ENCODE measurements at regions not wholly inside any gene's neighbourhood (a gene's known extent, or its start where the extent isn't known, plus 50 kb on each side); places are given as distances from the start of the nearest gene placed in this dataset.

DNA sequence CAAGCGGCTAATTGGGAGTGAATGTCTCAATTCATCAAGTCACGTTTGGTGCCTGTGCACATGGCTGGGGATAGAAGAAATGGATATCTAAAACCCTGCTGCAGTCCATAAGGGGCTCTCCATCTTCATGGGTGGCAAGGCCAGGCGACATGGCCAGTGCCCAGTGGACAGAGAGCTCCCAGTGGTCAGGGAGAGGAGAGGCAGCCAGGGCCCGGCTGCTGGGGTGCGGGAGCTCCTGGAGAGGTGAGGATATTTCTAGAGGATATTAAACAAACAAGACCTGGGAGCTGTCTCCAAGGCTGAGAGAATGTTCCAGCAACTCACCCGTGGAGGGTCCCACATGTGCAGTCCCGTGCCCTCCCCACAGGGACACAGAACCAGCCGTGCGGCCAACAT lies 368.8 kb upstream of the C1orf174 start:
- Histone ChIP-seq H3K9me3 (ENCODE audit: control insufficient read depth in 1 of 2, low read length in 2 of 2) (no peaks in the 10 kb centered on the region), H3K36me3 (ENCODE audit: control insufficient read depth in 1 of 2, insufficient read depth in 2 of 2, low read length in 2 of 2) (no peaks in the 10 kb centered on the region), H3K27ac (ENCODE audit: low read length) (no peak overlapping the region), H3K27me3 (ENCODE audit: low read depth, low read length) (no peaks in the 10 kb centered on the region), H3K4me3 (ENCODE audit: low read depth in 1 of 2, low read length in 2 of 2) (no peak overlapping the region), H3K4me1 (ENCODE audit: control insufficient read depth in 1 of 2, insufficient read depth in 2 of 2, low read length in 2 of 2) (no peaks in the 10 kb centered on the region)

- Histone ChIP-seq H3K9me3 (ENCODE audit: control insufficient read depth in 1 of 2, low read length in 2 of 2) (no peaks in the 10 kb centered on the region), H3K27ac (ENCODE audit: low read length) (no peak overlapping the region), H3K4me1 (ENCODE audit: control insufficient read depth in 1 of 2, insufficient read depth in 2 of 2, low read length in 2 of 2) (no peaks in the 10 kb centered on the region), H3K4me3 (ENCODE audit: low read depth in 1 of 2, low read length in 2 of 2) (no peak overlapping the region), H3K27me3 (ENCODE audit: low read depth, low read length) (no peaks in the 10 kb centered on the region), H3K36me3 (ENCODE audit: control insufficient read depth in 1 of 2, insufficient read depth in 2 of 2, low read length in 2 of 2) (no peaks in the 10 kb centered on the region)
These were observed 369.3 kb upstream of the C1orf174 start for GRCh38 chr1:4269330-4269729.

DNA sequence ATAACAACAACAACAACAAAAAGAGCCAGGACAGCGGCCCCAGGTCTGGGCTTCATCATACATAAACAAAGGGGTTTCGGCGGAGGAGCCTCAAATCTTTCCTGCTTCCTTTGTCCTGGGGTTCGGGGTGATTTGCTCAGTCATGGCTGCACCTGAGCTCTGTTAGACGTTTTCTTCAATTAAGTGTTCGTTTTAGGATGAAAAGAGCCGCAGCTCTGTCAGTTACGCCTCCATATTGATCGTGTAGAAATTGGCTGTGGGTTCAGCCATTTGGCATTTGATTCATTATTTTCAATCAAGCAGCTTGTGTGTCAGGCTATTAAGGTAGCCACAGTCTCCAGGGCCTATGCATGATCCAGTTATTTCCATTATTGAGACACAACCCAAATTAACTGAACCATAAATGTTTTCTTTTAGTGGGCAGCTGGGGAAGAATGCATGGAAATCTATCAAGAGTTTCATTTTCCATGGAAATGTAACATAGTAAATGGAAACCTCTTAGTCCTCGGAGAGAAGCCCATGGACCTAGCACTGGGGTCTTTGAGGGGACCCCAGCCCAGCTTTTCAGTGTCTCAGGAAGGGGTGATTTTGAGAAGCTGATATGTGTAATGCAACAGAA lies 370.0 kb upstream of the C1orf174 start:
- Histone ChIP-seq H3K27me3 (ENCODE audit: low read depth, low read length) (no peaks in the 10 kb centered on the region), H3K27ac (ENCODE audit: low read length) (no peak overlapping the region), H3K4me1 (ENCODE audit: control insufficient read depth in 1 of 2, insufficient read depth in 2 of 2, low read length in 2 of 2) (no peaks in the 10 kb centered on the region), H3K9me3 (ENCODE audit: control insufficient read depth in 1 of 2, low read length in 2 of 2) (peaks cover 0 to under 1% of the 10 kb centered on the region in 2 donors), H3K4me3 (ENCODE audit: low read depth in 1 of 2, low read length in 2 of 2) (no peak overlapping the region), H3K36me3 (ENCODE audit: control insufficient read depth in 1 of 2, insufficient read depth in 2 of 2, low read length in 2 of 2) (no peaks in the 10 kb centered on the region)

DNA sequence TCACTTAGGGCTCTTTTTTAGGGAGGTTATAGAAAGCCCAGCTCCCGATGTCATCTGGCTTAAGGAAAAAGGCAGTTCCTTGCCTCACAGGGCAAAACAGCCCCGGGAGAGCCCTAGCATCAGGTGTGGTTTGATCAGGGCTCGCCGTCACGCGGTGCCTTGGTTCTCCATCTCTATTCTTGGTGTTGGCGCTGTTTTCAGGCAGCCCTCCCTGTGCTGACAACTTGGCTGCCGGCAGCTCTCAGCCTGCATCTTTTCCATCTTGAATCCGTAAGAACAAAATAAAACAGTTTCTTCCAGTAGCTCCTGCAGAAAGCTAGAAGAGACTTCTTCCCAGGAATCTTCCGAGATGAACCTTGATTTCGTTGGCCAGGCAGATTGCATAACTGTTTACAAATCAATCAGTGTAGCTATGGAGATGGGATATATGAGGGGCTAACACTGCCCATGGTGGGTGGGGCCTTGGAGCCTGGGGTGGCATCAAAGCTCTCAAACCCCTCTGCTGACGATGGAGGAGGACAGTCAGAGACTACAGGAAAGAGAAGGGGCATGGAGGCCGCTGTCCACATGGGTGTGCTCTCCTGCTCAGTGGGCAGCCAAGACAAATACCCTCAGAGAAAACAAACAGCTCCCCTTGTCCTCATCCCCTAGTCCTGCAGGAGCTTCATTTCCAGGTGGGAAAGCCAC lies 370.7 kb upstream of the C1orf174 start:
- Histone ChIP-seq H3K27me3 (ENCODE audit: low read depth, low read length) (no peaks in the 10 kb centered on the region), H3K4me3 (ENCODE audit: low read depth in 1 of 2, low read length in 2 of 2) (no peak overlapping the region), H3K4me1 (ENCODE audit: control insufficient read depth in 1 of 2, insufficient read depth in 2 of 2, low read length in 2 of 2) (no peaks in the 10 kb centered on the region), H3K36me3 (ENCODE audit: control insufficient read depth in 1 of 2, insufficient read depth in 2 of 2, low read length in 2 of 2) (no peaks in the 10 kb centered on the region), H3K9me3 (ENCODE audit: control insufficient read depth in 1 of 2, low read length in 2 of 2) (peaks cover 4 to 6% of the 10 kb centered on the region in 2 donors), H3K27ac (ENCODE audit: low read length) (no peak overlapping the region)

DNA sequence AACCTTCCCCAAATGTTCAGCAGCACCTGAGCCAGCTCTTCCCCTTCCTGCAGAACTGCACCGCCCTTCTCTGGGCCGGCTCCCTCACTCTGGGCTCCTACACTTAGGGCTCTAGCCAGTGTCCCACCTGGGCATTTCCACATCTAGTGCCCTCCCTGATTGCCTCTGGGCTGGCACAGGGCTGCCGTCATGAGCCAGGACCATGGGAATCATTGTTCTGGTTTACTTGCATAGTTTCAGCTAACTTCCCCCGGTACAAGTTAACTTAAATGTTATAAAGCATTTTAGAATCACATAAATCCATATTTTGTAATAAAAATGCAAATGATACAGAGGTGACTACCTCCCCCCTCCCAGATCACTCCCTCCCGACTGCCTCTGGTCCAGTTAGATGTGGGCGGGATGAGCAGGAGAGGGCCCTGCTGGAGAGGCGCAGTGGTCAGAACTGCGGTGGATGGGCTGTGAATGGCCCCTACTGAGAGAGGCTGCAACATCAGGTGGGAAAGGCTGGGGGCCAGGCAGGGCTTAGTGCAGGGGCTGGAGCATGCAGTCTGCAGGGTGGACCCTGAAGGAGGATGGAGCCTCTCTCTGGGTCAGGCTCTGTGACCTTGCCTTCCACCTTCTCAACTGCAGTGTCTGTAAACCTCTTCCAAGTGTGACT lies 371.4 kb upstream of the C1orf174 start:
- peaks cover 6 to 9% of the 10 kb centered on the region in 2 donors for H3K9me3 ChIP-seq (ENCODE audit: control insufficient read depth in 1 of 2, low read length in 2 of 2)
- no peaks in the 10 kb centered on the region for H3K36me3 ChIP-seq (ENCODE audit: control insufficient read depth in 1 of 2, insufficient read depth in 2 of 2, low read length in 2 of 2)
- no peaks in the 10 kb centered on the region for H3K27me3 ChIP-seq (ENCODE audit: low read depth, low read length)
- no peak overlapping the region for H3K4me3 ChIP-seq (ENCODE audit: low read depth in 1 of 2, low read length in 2 of 2)
- H3K27ac ChIP-seq (ENCODE audit: low read length), result no peak overlapping the region
- H3K4me1 ChIP-seq (ENCODE audit: control insufficient read depth in 1 of 2, insufficient read depth in 2 of 2, low read length in 2 of 2), result no peaks in the 10 kb centered on the region

DNA sequence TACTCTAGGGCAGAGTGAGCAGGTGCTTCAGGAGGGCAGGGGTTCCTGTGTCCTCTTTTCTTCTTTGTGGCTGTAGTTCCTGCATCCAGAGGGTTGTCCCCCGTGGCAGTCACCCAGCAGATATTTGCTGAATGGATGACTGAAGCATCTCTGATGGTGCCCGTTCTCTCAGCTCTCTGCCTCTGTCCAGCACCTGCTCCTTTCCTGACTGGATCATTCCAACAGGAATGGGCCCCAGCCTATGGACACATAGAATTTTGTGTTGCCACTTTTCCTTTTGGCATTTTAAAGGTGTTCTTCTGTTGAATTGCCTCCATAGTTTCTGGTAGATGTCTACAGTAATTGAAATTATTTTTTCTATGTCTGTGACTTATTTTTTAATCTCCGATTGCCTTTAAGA lies 372.5 kb upstream of the C1orf174 start:
- no peak overlapping the region for H3K27ac ChIP-seq (ENCODE audit: low read length)
- no peaks in the 10 kb centered on the region for H3K36me3 ChIP-seq (ENCODE audit: control insufficient read depth in 1 of 2, insufficient read depth in 2 of 2, low read length in 2 of 2)
- H3K4me1 ChIP-seq (ENCODE audit: control insufficient read depth in 1 of 2, insufficient read depth in 2 of 2, low read length in 2 of 2), result no peaks in the 10 kb centered on the region
- H3K9me3 ChIP-seq (ENCODE audit: control insufficient read depth in 1 of 2, low read length in 2 of 2), result peaks cover 10 to 15% of the 10 kb centered on the region in 2 donors
- no peaks in the 10 kb centered on the region for H3K27me3 ChIP-seq (ENCODE audit: low read depth, low read length)
- no peak overlapping the region for H3K4me3 ChIP-seq (ENCODE audit: low read depth in 1 of 2, low read length in 2 of 2)

GRCh38 chr1:4273243-4273642 lies 373.2 kb upstream of the C1orf174 start:
- no peaks in the 10 kb centered on the region for H3K27me3 ChIP-seq (ENCODE audit: low read depth, low read length)
- no peak overlapping the region for H3K4me3 ChIP-seq (ENCODE audit: low read depth in 1 of 2, low read length in 2 of 2)
- H3K9me3 ChIP-seq (ENCODE audit: control insufficient read depth in 1 of 2, low read length in 2 of 2), result peaks cover 15 to 21% of the 10 kb centered on the region in 2 donors
- no peak overlapping the region for H3K27ac ChIP-seq (ENCODE audit: low read length)
- no peaks in the 10 kb centered on the region for H3K4me1 ChIP-seq (ENCODE audit: control insufficient read depth in 1 of 2, insufficient read depth in 2 of 2, low read length in 2 of 2)
- no peaks in the 10 kb centered on the region for H3K36me3 ChIP-seq (ENCODE audit: control insufficient read depth in 1 of 2, insufficient read depth in 2 of 2, low read length in 2 of 2)

DNA sequence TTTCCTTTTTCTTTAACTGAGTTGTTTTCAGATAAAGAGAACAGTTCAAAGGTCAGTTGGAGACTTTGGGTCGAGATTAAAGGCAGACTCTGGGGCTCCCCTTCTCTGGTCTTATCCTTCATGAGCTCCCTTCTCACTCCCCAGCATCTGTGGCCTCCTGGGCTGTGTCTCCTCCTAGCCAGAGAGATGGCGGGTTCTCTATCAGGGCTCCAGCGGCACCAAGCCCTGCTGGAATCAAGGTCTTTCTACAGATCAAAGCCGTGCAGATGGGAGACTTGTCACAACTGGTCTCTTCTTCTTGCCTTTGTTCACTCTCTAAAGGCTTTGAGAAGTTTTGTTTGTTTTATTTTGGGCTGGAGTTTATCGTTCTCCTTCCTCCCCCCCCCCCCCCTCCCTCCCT lies 373.7 kb upstream of the C1orf174 start:
- Histone ChIP-seq H3K27ac (ENCODE audit: low read length) (no peak overlapping the region), H3K36me3 (ENCODE audit: control insufficient read depth in 1 of 2, insufficient read depth in 2 of 2, low read length in 2 of 2) (no peaks in the 10 kb centered on the region)

DNA sequence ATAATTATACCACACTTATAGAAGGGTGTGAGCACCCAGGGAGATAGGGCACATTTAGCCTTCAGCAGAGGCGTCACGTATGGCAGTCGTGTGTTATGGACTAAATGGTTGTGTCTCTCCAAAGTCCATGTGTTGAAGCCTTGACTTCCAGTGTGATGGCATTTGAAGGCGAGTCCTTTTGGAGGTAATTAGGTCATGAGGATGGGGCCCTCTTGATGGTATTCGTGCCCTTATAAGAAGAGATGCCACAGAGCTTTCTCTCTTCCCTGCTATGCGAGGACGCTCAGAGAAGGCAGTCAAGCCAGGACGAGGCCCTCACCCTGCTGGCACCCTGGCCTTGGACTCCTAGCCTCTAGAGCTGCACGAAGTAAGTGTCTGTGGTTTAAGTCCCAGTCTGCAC lies 375.0 kb upstream of the C1orf174 start:
- no peaks in the 10 kb centered on the region for H3K36me3 ChIP-seq (ENCODE audit: control insufficient read depth in 1 of 2, insufficient read depth in 2 of 2, low read length in 2 of 2)
- no peak overlapping the region for H3K27ac ChIP-seq (ENCODE audit: low read length)
- H3K4me1 ChIP-seq (ENCODE audit: control insufficient read depth in 1 of 2, insufficient read depth in 2 of 2, low read length in 2 of 2), result no peaks in the 10 kb centered on the region
- H3K27me3 ChIP-seq (ENCODE audit: low read depth, low read length), result no peaks in the 10 kb centered on the region
- H3K9me3 ChIP-seq (ENCODE audit: control insufficient read depth in 1 of 2, low read length in 2 of 2), result peaks cover 15 to 21% of the 10 kb centered on the region in 2 donors
- H3K4me3 ChIP-seq (ENCODE audit: low read depth in 1 of 2, low read length in 2 of 2), result no peak overlapping the region

More for the DNA sequence above, 373.7 kb upstream of the C1orf174 start:
- H3K4me3 ChIP-seq (ENCODE audit: low read depth in 1 of 2, low read length in 2 of 2), result no peak overlapping the region
- H3K9me3 ChIP-seq (ENCODE audit: control insufficient read depth in 1 of 2, low read length in 2 of 2), result peaks cover 15 to 21% of the 10 kb centered on the region in 2 donors
- no peaks in the 10 kb centered on the region for H3K4me1 ChIP-seq (ENCODE audit: control insufficient read depth in 1 of 2, insufficient read depth in 2 of 2, low read length in 2 of 2)
- no peaks in the 10 kb centered on the region for H3K27me3 ChIP-seq (ENCODE audit: low read depth, low read length)

- Histone ChIP-seq H3K9me3 (ENCODE audit: control insufficient read depth in 1 of 2, low read length in 2 of 2) (peaks cover 15 to 21% of the 10 kb centered on the region in 2 donors), H3K36me3 (ENCODE audit: control insufficient read depth in 1 of 2, insufficient read depth in 2 of 2, low read length in 2 of 2) (no peaks in the 10 kb centered on the region), H3K27ac (ENCODE audit: low read length) (no peak overlapping the region), H3K27me3 (ENCODE audit: low read depth, low read length) (no peaks in the 10 kb centered on the region), H3K4me1 (ENCODE audit: control insufficient read depth in 1 of 2, insufficient read depth in 2 of 2, low read length in 2 of 2) (no peaks in the 10 kb centered on the region), H3K4me3 (ENCODE audit: low read depth in 1 of 2, low read length in 2 of 2) (no peak overlapping the region)
These were observed 376.2 kb upstream of the C1orf174 start for GRCh38 chr1:4276238-4276637.

- Histone ChIP-seq H3K36me3 (ENCODE audit: control insufficient read depth in 1 of 2, insufficient read depth in 2 of 2, low read length in 2 of 2) (no peaks in the 10 kb centered on the region), H3K4me3 (ENCODE audit: low read depth in 1 of 2, low read length in 2 of 2) (no peak overlapping the region), H3K9me3 (ENCODE audit: control insufficient read depth in 1 of 2, low read length in 2 of 2) (peaks cover 15 to 21% of the 10 kb centered on the region in 2 donors), H3K4me1 (ENCODE audit: control insufficient read depth in 1 of 2, insufficient read depth in 2 of 2, low read length in 2 of 2) (no peaks in the 10 kb centered on the region), H3K27ac (ENCODE audit: low read length) (no peak overlapping the region), H3K27me3 (ENCODE audit: low read depth, low read length) (no peaks in the 10 kb centered on the region)
These were observed 376.8 kb upstream of the AJAP1 start for GRCh38 chr1:4277598-4277997.

Measured in muscle layer of duodenum (tissue), 2 donors.